ENCODE measurements at regions not wholly inside any gene's neighbourhood (a gene's known extent, or its start where the extent isn't known, plus 50 kb on each side); places are given as distances from the start of the nearest gene placed in this dataset.

GRCh38 chr14:81759541-81759940 lies 225.9 kb upstream of the SEL1L start:
- TF ChIP-seq CTCF (IDR thresholded peaks at IDR 0.05) = no peak
- no peak for TF ChIP-seq POLR2A (IDR thresholded peaks at IDR 0.05)
- no peak for TF ChIP-seq EP300 (IDR thresholded peaks at IDR 0.05)

Measured in sigmoid colon (tissue), 4 donors.